ENCODE measurements at regions not wholly inside any gene's neighbourhood (a gene's known extent, or its start where the extent isn't known, plus 50 kb on each side); places are given as distances from the start of the nearest gene placed in this dataset.

DNA sequence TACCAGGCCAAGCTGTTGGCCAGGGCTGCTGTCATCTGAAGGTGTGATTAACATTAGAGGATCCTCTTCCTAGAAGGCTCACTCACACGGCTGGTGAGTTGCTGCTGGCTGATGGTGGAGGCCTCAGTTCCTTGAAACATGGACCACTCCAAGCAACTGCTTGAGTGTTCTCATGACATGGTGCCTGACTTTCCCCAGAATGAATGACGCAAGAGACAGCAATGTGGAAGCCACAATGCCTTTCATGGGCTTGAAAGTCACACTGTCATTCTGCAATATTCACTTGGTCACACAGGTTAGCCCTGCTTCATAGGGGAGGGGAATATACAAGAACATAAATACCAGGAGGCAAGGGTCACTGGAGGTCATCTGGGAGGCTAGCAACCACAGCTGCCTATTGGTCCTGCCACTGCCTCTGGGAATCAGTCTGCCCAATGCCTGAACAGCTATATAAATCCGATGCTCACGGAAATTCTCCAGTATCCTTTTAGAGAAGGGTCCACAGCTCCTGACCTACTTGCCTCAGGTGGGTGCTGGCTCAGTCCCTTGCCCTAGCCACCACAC lies 97.1 kb upstream of the MAML3 start:
- DNase-seq (ENCODE audit: extremely low read depth, low read depth, low spot score), result no peak

DNA sequence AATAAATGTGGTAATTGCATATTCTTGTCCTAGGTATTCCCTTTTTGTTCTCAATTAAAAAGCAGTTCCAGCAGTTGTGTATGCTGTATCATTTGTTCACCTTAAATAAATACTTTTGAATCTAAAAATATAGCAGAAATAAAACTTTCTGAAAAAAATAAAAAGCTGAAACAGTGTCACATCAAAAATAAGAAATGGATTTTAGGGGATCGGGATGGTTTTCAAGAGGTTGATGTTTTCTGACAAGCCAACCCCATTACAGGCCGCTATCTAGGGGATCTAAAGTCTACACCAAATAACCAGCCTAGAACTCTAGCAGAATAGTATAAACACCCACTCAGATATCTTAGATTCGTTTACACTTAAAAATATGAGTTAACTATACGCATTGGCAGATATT lies 95.4 kb upstream of the MAML3 start:
- DNase-seq (ENCODE audit: extremely low read depth, low read depth, low spot score), result no peak

DNA sequence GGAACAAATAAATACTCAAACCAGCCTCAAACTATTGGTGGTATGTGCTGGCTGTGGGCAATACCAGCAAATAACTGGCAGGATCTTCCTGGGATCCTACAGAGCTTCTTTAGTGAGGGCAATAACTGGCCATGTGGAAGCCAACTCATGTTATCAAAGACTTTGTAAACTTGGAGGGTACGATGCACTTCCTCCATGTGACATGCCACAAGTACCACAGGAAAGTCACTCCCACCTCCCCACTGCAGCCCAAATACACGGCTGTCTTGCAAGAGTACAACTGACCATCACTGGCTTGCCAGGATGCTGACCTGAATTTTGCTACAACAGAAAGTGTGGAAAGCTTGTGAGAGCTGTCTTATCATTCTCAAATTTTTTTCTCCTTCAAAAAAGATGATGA lies 93.3 kb upstream of the MAML3 start:
- no peak for DNase-seq (ENCODE audit: extremely low read depth, low read depth, low spot score)

DNA sequence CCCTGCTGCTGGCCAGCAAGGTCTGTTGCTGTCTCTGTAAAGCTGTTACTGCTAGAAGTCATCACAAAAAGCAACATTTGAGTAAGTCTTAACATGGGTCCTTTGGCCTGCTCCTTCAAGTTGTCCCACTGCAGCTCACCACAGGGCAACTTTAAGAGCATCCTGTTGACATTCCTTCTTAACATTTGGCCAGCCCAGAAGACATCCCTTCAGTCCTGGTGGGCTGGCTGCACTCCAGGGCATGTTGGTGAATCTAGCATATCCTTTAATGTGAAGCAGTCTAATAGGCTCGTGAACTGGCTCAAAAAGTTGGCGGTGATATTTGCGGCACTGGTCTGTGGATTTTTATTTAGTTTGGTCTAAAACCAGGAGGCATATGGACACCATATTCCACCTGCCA lies 92.2 kb upstream of the MAML3 start:
- DNase-seq (ENCODE audit: extremely low read depth, low read depth, low spot score), result no peak

DNA sequence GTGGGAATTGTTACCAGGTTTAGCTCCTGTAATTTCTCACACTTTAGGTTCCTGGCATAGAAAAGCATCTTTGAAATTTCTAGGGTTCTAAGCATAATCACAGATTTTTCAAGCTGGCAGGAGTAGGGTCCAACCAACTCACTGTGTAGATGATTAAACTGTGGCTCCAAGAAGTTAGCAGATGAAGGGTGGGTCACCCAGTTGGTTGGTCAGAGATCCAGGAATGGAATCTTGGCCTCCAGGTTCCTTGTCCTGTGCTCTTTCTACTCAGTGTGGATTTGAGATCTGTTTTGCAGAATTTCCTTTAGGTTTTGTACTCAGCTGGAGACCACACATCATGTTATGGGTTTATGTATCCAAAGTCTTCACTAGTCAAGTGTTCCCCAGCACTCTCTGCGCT lies 90.3 kb upstream of the MAML3 start:
- DNase-seq (ENCODE audit: extremely low read depth, low read depth, low spot score), result no peak

DNA sequence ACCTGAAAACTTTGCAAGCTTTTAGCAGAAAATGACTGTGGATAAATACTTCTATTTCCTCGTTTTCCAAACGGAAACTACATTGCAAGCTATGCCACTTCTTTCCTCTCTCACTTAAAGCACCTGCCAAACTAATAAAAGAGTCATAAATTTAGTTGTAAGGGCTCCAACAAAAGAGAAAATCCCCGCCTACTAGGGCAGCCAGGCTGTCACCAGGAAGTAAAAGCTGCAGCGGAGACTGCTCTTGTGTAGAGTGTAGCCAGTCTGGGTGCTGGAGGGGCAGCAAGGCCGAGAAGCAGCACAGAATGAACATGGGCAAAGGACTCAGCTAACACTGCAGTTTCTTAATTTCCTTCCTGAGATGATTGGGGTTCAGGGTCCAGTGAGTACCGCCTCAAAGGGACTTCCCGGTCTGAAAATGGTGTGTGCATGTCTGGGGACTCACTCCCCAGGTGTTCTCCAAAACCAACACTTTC lies 89.3 kb upstream of the MAML3 start:
- no peak for DNase-seq (ENCODE audit: extremely low read depth, low read depth, low spot score)

DNA sequence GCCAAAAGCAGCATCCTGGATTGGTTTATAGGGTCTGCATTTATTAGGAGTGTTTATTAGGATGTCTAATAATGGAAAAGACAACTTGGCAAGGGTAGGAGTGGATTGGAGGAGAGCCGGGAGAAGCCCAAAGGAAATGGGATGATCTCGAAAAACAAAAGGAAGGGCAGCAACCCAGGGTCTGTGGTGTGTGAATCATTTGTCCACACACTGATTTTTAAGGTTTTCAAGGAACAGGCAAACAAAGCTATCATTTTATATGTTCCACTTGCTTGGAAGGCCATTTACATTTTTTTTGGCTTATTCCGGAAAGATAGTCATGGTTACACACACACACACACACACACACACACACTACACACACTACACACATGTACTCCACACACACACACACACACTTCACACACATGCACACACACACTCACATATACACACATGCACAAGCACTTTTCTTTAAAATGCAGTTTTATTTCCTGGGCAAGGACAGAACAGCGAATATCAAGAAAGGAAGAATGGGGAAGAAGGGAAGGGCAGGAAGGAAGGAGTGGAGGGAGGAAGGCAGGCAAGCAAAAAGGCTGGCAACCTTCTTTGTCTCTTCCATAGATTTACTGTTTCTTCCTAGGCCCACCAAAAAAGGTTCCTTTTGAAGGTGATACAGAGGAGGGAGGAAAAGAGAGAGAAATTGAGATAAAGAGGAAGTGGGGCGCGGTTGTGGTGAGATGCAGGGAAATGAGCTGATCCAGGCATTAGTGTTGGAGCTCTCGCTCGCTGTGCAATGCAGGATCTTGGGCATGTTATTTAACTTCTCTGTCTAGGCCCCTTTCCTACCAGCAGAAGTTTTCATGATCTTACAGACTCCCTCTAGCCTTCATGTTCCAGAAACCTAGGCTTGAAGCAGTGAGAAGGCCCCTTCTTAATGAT lies 88.6 kb upstream of the MAML3 start:
- no peak for DNase-seq (ENCODE audit: extremely low read depth, low read depth, low spot score)

DNA sequence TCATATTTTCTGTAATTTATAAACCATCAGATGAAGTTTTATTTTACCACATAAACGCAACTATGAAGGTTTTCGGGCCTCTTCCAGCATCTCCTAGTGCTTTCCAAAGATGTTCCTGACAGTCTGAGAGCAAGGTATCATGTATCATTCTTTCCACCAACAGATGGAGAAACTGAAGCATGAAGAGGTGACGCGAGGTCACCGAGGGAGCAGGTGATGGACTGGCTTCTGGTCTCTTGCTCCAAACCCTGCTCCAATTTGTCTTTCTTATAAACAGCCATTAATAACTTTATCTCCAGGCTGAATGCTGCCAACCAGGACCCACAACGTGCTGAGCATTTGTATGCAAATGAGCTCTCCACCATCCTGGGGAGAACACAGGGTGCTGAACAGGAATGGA lies 86.3 kb upstream of the MAML3 start:
- no peak for DNase-seq (ENCODE audit: extremely low read depth, low read depth, low spot score)

DNA sequence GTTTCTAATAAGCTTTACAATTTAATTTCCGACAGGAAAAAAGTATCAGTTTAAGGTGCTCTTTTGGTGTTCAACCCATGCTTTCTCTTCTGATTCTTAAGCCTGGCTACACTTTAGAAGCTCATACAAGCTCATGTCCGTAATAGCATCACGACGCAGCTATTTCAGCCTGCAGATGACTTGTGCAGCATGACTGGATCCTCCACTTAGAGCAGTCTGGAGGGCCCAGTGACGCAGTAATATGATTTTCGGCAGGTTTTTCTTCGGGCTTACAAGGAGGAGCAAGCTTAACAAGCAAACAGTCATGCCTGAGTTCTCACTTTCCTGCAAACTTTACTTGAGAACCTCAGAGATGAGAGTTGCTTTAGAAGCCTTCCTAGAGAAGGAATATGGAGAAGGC lies 85.3 kb upstream of the MAML3 start:
- DNase-seq (ENCODE audit: extremely low read depth, low read depth, low spot score), result no peak

DNA sequence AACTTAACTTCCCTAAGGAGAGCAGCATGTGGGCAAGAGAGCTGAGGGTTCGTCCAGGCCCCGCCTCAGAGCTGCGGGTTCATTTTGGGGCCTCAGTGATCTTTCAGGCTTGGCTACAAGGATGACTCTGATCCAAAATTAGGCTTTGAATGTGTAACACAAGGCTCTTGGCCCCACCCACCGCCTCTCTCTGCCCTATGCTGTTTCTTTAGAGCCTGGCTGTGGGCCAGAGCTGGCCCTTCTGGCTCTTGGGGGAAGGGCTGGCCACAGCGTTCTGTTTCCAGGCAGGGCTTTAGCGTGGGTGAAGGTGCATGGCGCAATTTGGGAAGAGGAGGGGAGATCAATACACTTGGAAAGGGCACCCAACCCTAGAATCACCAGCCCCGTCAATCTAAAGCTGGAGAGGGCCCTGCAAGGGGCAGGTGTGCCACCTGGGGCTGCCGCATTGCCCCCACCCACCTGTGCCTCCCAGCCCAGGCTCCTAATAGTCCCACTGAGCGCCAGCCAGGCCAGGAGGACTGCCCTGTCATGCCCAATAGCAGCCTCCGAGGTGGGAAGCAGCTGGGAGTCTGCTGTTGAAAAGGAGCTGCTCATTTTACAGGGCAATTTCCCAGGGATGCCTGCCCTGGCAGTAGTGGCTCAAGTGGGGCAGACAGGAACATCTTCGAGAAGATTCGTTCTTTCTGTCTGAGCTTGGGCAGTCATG lies 84.5 kb upstream of the MAML3 start:
- no peak for DNase-seq (ENCODE audit: extremely low read depth, low read depth, low spot score)

DNA sequence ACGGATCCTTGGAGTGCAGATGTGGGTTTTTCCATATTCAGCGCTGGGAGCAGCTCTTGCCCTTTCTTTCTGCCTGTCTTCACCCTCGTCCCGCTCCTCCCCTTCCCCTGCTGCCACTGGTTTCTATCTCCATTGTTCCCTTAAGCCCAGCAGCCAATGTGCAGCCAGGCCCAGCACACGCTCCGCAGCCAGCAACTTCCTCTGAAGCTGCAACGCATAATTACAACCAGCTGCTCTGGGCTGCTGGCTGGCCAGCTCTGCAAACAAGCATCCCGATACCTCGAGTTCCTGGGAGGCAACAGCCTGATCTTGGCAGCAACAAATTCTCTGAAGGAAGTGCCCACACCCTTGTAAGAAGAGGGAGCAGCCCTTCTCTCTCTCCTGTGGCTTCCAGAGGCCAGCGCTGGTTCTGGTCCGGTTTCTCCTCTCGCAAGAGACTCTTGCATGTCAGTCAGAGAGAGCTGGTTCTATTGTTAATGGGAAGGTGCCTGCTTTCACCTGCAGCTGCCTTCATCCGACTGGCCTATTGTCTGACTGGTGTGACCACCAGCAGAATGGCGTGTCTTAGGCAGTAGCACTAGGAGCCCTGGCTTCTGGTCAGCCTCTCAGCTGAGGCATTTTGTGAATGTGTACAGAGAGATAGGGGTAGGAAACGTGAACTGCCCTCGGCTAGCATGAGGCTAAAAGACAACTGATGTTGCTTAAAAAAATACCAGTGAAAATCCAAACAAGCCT lies 83.8 kb upstream of the MAML3 start:
- DNase-seq (ENCODE audit: extremely low read depth, low read depth, low spot score), result no peak

DNA sequence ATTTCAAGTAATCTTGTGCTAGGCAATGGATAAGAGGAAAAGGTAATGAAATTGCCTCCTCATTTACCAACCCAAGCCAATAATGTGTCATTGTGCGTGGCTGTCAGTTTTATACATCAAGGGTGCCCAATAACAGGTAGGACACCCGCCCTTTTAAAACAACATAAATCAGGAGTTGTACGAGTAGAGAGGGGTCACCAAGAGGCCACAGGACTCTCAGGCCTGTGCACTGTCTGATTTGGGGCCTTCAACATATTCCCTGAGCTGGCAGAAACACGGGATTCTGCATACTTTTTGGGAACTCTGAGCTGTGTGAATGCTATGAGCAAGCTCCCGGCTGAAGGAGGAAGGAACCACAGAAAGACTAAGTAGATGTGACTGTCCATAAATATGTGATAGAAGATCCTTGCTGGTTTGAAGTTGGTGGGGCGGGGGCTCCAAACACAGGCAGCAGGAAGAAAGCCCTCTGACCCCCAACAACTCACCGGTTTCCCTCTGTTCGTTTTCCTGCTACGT lies 82.7 kb upstream of the MAML3 start:
- DNase-seq (ENCODE audit: extremely low read depth, low read depth, low spot score), result no peak

DNA sequence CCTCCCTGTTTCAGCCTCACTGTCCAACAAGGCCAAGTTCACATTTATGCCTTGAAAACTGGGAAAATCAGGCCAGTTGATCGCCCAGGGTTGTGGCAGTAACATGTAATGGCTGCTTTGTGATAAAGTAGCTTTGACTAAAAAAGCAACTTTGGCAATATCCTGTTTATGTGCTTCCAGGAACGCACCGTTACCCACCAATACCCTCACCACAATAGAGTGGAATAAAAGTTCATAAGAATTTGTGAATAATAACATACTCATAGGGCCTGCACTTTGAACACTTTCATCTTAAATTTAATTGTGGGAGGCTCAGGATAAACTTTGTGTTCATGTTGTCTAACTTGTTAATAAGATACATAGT lies 80.7 kb upstream of the MAML3 start:
- no peak for DNase-seq (ENCODE audit: extremely low read depth, low read depth, low spot score)

DNA sequence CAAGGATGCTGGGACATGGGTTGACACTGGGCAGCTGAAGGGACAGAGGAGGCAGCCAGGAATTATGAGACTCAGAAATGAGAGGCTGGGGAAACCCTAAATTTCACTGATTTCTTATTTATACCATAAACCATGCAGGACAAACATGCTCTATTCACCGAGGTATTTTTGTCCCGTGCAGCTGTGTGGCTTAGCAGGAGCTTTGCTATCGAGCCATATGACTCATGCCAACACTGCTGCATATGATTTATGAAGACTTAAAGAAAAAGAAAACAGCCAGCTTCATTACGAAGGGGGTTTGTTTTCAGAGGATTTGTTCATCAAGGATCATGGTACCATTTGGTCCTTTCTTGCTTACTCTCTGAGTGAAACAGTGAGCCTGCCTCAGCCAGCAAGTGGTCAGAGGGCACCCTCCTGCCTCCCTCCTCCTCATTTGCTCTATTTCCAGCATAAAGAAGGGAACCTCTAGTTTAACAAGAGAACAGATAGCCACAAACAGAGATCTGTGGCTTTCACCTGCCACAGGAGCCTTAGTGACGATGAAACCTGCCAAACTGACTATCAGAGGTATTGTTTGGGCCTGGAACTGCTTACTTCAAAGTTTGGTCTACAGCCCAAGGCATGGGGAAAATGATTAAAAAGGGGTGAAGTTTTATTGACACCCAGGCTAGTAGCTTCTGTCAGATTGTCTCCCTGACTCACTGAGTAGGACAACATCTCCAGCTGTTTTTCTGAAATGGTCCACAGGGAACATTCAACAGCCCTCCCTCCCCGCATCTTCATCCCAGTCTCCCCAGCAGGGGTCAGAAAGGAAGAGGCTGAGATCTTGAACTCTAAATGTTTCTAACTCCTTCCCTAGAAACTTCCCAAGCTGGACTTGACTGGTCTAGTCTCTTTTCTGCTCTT lies 80.1 kb upstream of the MAML3 start:
- DNase-seq (ENCODE audit: extremely low read depth, low read depth, low spot score), result no peak

DNA sequence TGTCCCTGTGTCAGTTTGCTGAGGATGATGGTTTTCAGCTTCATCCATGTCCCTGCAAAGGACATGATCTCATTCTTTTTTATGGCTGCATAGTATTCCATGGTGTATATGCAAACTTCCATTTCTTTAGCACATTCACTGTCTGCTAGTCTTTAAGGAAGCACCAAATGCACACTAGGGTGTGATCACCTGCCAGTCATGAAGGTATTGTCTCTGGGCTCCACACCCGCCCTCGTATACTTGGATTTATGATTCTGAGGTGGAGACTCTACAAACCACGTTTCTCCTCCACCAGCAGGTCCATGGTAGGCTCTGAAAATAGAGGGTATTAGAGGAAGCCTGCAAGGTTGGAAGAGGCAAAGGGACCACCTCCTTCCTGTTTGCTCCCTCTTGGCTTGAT lies 75.9 kb upstream of the MAML3 start:
- DNase-seq (ENCODE audit: extremely low read depth, low read depth, low spot score), result no peak

DNA sequence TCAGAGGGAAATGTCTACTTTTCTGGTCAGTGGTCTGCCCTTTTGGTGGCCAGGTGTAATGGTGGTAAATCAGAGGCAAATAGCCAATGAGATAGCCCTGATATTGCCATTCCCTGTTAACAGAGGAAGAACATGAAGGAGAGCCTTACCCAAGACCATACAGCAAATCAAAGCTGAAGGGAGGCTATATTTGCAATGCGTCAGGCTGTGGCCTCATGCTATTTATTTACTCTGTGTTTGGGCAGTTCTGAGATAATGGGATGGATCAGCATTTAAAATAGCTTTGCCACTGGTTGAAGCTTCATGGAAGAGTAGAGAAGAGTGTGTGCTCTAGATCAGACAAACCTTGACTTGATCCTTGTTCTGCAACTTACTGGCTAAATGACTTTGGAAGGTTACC lies 73.3 kb upstream of the MAML3 start:
- no peak for DNase-seq (ENCODE audit: extremely low read depth, low read depth, low spot score)

DNA sequence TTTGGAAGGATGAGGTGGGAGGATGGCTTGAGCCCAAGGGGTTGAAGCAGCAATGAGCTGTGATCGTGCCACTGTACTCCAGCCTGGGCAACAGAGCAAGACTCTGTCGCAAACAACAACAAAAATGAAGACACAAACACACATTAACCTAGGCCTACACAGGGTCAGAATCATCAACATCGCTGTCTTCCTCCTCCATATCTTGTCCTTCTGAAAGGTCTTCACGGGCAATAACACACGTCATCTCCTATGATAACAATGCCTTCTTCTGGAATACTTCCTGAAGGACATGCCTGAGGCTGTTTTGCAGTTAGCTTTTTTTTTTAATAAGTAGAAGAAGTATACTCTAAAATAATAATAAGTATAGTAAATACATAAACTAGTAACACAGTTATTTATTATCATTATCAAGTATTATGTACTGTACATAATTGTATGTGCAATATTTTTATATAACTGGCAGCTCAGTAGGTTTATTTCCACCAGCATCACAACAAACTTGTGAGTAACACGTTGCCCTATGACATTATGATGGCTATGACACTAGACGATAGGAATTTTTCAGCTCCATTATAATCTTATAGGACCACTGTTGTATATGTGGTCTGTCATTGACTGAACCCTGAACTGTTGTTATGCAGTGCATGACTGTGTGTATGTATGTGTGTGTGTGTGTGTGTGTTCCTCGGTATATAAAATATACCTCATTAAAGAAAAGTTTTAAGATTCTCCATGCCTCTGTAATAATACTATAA lies 69.2 kb upstream of the MAML3 start:
- DNase-seq (ENCODE audit: extremely low read depth, low read depth, low spot score), result peak; percentile 65

DNA sequence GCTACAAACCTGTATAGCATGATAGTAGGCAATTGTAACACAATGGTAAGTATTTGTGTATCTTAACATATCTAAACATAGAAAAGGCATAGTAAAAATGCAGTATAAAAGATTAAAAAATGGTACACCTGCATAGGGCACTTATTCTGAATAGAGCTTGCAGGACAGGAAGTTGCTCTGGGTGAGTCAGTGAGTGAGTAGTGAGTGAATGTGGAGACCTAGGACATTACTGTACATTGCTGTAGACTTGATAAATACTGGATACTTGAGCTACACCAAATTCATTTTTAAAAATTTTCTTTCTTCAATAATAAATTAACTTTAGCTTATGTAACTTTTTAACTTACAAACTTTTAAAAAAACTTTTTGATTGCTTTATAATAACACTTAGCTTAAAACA lies 68.2 kb upstream of the MAML3 start:
- DNase-seq (ENCODE audit: extremely low read depth, low read depth, low spot score), result no peak

DNA sequence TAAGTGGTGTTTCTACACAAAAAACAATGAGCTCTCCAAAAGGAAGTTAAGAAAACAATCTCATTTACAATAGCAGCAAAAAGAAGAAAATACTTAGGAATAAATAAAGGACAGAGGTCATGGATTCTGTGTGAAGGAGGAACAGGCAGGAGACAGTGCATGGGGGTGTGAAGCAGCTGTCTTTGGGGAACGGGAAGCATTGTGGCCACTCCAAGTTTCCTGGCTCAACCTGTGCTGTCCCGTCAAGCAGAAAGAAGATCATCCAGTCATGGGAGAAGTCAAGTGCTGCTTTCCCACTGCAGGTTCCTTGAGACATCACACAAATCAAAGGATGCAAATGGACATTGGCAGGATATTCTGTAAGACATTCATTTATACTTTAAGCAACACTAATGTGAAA lies 66.1 kb upstream of the MAML3 start:
- DNase-seq (ENCODE audit: extremely low read depth, low read depth, low spot score), result no peak
